ENCODE measurements at regions not wholly inside any gene's neighbourhood (a gene's known extent, or its start where the extent isn't known, plus 50 kb on each side); places are given as distances from the start of the nearest gene placed in this dataset.

- Mint-ChIP-seq H3K9me3 (ENCODE audit: low read depth, unreplicated experiment) (peaks cover 6% of the 10 kb centered on the region), H3K36me3 (ENCODE audit: insufficient read depth, unreplicated experiment) (no peaks in the 10 kb centered on the region), H3K4me1 (ENCODE audit: low read depth, unreplicated experiment) (no peaks in the 10 kb centered on the region), H3K27ac (ENCODE audit: unreplicated experiment) (no peak overlapping the region), H3K27me3 (ENCODE audit: unreplicated experiment) (peaks cover 72% of the 10 kb centered on the region), H3K4me3 (ENCODE audit: low read depth, unreplicated experiment) (no peak overlapping the region)
- CTCF ChIA-PET: no interaction called here
- no peak for TF ChIP-seq CTCF (IDR thresholded peaks at IDR 0.05; ENCODE audit: unreplicated experiment)
- DNase-seq: no peak
- intact Hi-C loops (cut with micrococcal nuclease; ENCODE audit: unreplicated experiment): no loop called here
- no TSS peak for BruUV-seq (replicated peaks)
These were observed 71.2 kb upstream of the TMEM158 start for GRCh38 chr3:45297331-45297730.

- CTCF ChIA-PET: no interaction called here
- H3K27me3 Mint-ChIP-seq (ENCODE audit: unreplicated experiment): peaks cover 49% of the 10 kb centered on the region
These were observed 76.4 kb upstream of the TMEM158 start for GRCh38 chr3:45302470-45302869.

GRCh38 chr3:45306406-45307008 lies 80.4 kb upstream of the TMEM158 start:
- TF ChIP-seq CTCF (IDR thresholded peaks at IDR 0.05; ENCODE audit: unreplicated experiment): no peak
- no peak for DNase-seq
- intact Hi-C loops (cut with micrococcal nuclease; ENCODE audit: unreplicated experiment): no loop called here
- H3K4me1 Mint-ChIP-seq (ENCODE audit: low read depth, unreplicated experiment): no peaks in the 10 kb centered on the region
- peaks cover 3% of the 10 kb centered on the region for H3K9me3 Mint-ChIP-seq (ENCODE audit: low read depth, unreplicated experiment)
- CTCF ChIA-PET: no interaction called here
- H3K4me3 Mint-ChIP-seq (ENCODE audit: low read depth, unreplicated experiment): no peak overlapping the region
- H3K27me3 Mint-ChIP-seq (ENCODE audit: unreplicated experiment): peaks cover 35% of the 10 kb centered on the region
- no TSS peak for BruUV-seq (replicated peaks)
- no peak overlapping the region for H3K27ac Mint-ChIP-seq (ENCODE audit: unreplicated experiment)
- no peaks in the 10 kb centered on the region for H3K36me3 Mint-ChIP-seq (ENCODE audit: insufficient read depth, unreplicated experiment)

More at GRCh38 chr3:45302470-45302869, 76.4 kb upstream of the TMEM158 start:
- intact Hi-C loops (cut with micrococcal nuclease; ENCODE audit: unreplicated experiment): no loop called here
- no peak for TF ChIP-seq CTCF (IDR thresholded peaks at IDR 0.05; ENCODE audit: unreplicated experiment)
- Mint-ChIP-seq H3K36me3 (ENCODE audit: insufficient read depth, unreplicated experiment) (no peaks in the 10 kb centered on the region), H3K4me3 (ENCODE audit: low read depth, unreplicated experiment) (no peak overlapping the region), H3K4me1 (ENCODE audit: low read depth, unreplicated experiment) (no peaks in the 10 kb centered on the region), H3K9me3 (ENCODE audit: low read depth, unreplicated experiment) (peaks cover 6% of the 10 kb centered on the region), H3K27ac (ENCODE audit: unreplicated experiment) (no peak overlapping the region)
- DNase-seq: no peak
- no TSS peak for BruUV-seq (replicated peaks)

GRCh38 chr3:45309876-45310275 lies 78.5 kb upstream of the LARS2 start:
- DNase-seq: no peak
- BruUV-seq (replicated peaks): no TSS peak
- intact Hi-C loops (cut with micrococcal nuclease; ENCODE audit: unreplicated experiment): no loop called here
- no peaks in the 10 kb centered on the region for H3K9me3 Mint-ChIP-seq (ENCODE audit: low read depth, unreplicated experiment)
- H3K27ac Mint-ChIP-seq (ENCODE audit: unreplicated experiment): no peak overlapping the region
- peaks cover 65% of the 10 kb centered on the region for H3K27me3 Mint-ChIP-seq (ENCODE audit: unreplicated experiment)
- H3K4me3 Mint-ChIP-seq (ENCODE audit: low read depth, unreplicated experiment): no peak overlapping the region
- TF ChIP-seq CTCF (IDR thresholded peaks at IDR 0.05; ENCODE audit: unreplicated experiment): no peak
- no peaks in the 10 kb centered on the region for H3K36me3 Mint-ChIP-seq (ENCODE audit: insufficient read depth, unreplicated experiment)
- CTCF ChIA-PET: no interaction called here
- no peaks in the 10 kb centered on the region for H3K4me1 Mint-ChIP-seq (ENCODE audit: low read depth, unreplicated experiment)

Data from Calu3 (cell line).